ENCODE measurements at regions not wholly inside any gene's neighbourhood (a gene's known extent, or its start where the extent isn't known, plus 50 kb on each side); places are given as distances from the start of the nearest gene placed in this dataset.

GRCh38 chr12:11561411-11561810, 88.1 kb upstream of the ETV6 start:
- POLR2A ChIA-PET = no interaction called here
- CTCF ChIA-PET = no interaction called here

DNA sequence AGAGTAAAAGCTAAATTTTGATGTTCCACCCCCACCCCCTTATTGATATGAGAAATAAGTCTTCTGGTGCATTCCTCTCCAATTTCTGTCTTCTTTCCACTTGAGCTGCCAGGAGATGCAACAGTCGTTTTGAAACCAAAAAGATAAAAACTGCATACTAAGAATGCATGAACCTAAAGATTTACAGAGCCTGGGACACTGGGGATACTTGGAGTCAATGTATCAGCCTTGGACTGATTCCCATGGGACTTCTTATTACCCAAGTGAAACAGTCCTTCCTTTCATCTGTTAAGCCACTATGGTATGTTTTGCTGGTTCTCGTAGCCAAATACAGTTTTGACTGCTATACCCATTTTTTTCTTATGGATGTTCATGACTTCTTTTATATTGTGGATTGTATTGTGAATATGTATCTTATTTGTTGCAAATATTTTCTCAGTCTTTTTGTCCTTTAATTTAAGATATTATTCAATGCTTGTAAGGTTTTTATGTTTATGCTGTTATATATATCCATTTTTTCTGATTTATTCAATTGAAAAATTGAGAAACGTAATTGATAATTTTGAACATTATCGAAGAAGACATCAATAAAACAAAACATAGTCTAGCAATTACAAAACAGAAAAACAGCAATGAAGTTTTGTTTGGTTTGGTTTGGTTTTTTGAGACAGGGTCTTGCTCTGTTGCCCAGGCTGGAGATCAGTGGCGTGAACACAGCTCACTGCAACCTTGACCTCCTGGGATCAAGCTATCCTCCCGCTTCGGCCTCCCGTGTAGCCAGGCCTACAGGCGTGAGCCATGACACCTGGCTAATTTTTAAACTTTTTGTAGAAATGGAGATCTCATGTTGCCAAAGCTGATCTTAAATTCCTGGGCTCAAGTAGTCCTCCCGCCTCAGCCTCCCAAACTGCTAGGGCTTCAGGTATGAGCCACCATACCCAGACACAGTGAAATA, 85.4 kb upstream of the ETV6 start:
- CTCF ChIA-PET = interaction anchor here (1.2 kb wide), 1 partner anchor 18 kb away, joined by 3 read pairs; no protein-coding TSS in a partner anchor
- POLR2A ChIA-PET = no interaction called here
- Mint-ChIP-seq H3K27ac (no peak overlapping the region), H3K36me3 (ENCODE audit: low read depth) (no peaks in the 10 kb centered on the region), H3K4me3 (no peak overlapping the region), H3K4me1 (peaks cover 3% of the 10 kb centered on the region), H3K27me3 (peaks cover 7% of the 10 kb centered on the region), H3K9me3 (no peaks in the 10 kb centered on the region)
- no peak for DNase-seq

More at GRCh38 chr12:11561411-11561810, 88.1 kb upstream of the ETV6 start:
- DNase-seq = no peak
- Mint-ChIP-seq H3K4me3 (no peak overlapping the region), H3K4me1 (peaks cover 4% of the 10 kb centered on the region), H3K27ac (no peak overlapping the region), H3K27me3 (peaks cover 14% of the 10 kb centered on the region), H3K9me3 (no peaks in the 10 kb centered on the region), H3K36me3 (ENCODE audit: low read depth) (no peaks in the 10 kb centered on the region)

- POLR2A ChIA-PET = no interaction called here
- no peak for DNase-seq
- Mint-ChIP-seq H3K9me3 (no peaks in the 10 kb centered on the region), H3K27ac (no peak overlapping the region), H3K36me3 (ENCODE audit: low read depth) (no peaks in the 10 kb centered on the region), H3K4me1 (peaks cover 3% of the 10 kb centered on the region), H3K4me3 (no peak overlapping the region), H3K27me3 (peaks cover 1% of the 10 kb centered on the region)
- CTCF ChIA-PET = interaction anchor here (0.9 to 1.2 kb wide), 2 partner anchors 14 to 19 kb away, joined by 3 read pairs; no protein-coding TSS in a partner anchor
Measured at GRCh38 chr12:11564984-11565651, 84.4 kb upstream of the ETV6 start.

GRCh38 chr12:11565752-11566151, 83.7 kb upstream of the ETV6 start:
- Mint-ChIP-seq H3K36me3 (ENCODE audit: low read depth) (no peaks in the 10 kb centered on the region), H3K9me3 (no peaks in the 10 kb centered on the region), H3K4me1 (peaks cover 3% of the 10 kb centered on the region), H3K27ac (no peak overlapping the region), H3K27me3 (peaks cover 1% of the 10 kb centered on the region), H3K4me3 (no peak overlapping the region)
- POLR2A ChIA-PET = no interaction called here
- CTCF ChIA-PET = interaction anchor here (0.9 kb wide), 1 partner anchor 14 kb away, joined by 3 read pairs; no protein-coding TSS in a partner anchor
- DNase-seq = no peak

GRCh38 chr12:11568155-11568761, 81.2 kb upstream of the ETV6 start:
- H3K27ac Mint-ChIP-seq = no peak overlapping the region
- DNase-seq = no peak
- POLR2A ChIA-PET = no interaction called here

DNA sequence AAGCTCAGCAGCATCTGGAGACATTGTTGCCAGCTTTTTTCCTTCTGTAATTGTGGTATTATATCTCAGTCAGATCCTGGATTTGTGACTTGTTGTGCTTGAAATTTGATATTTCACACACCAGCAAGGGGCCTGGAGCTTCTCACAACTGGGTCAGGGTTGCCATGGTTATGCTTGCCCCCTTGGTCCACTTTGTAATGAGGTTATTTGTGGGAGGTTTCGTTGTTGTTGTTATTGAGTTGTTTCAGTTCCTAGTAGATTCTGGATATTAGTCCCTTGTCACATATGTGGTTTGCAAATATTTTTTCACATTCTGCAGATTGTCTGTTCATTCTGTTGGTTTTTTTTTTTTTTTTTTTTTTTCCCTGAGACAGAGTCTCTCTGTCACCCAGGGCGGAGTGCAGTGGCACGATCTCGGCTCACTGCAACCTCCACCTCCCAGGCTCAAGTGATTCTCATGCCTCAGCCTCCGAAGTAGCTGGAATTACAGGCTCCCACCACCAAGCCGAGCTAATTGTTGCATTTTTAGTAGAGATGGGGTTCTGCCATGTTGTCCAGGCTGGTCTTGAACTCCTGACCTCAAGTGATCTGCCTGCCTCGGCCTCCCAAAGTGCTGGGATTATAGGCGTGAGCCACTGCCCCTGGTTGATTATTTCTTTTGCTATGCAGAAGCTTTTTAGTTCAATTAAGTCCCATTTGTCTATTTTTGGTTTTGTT, 80.6 kb upstream of the ETV6 start:
- ChIA-PET POLR2A (no interaction called here), CTCF (no interaction called here)
- Mint-ChIP-seq H3K9me3 (no peaks in the 10 kb centered on the region), H3K4me3 (no peak overlapping the region), H3K4me1 (no peaks in the 10 kb centered on the region), H3K27ac (no peak overlapping the region), H3K36me3 (ENCODE audit: low read depth) (no peaks in the 10 kb centered on the region), H3K27me3 (peaks cover 13% of the 10 kb centered on the region)
- no peak for DNase-seq

More at GRCh38 chr12:11568155-11568761, 81.2 kb upstream of the ETV6 start:
- H3K4me3 Mint-ChIP-seq = no peak overlapping the region
- no peaks in the 10 kb centered on the region for H3K9me3 Mint-ChIP-seq
- H3K27me3 Mint-ChIP-seq = peaks cover 12% of the 10 kb centered on the region
- no peaks in the 10 kb centered on the region for H3K4me1 Mint-ChIP-seq
- no peaks in the 10 kb centered on the region for H3K36me3 Mint-ChIP-seq (ENCODE audit: low read depth)
- CTCF ChIA-PET = no interaction called here

DNA sequence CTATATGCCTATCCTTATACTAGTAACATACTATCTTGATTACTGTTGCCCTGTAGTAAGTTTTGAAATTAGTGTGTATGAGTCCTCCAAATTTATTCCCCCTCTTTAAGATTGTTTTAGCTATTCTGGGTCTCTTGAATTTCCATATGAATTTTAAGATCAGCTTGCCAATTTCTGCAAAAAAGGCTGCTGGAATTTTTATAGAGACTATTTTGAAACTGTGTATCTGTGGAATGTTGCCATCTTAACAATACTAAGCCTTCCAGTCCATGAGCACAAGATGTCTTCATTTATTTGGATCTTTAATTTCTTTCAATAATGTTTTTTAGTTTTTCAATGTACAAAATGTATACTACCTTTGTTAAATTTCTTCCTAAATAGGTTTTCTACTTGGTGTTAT, 79.8 kb upstream of the ETV6 start:
- POLR2A ChIA-PET = no interaction called here
- H3K4me3 Mint-ChIP-seq = no peak overlapping the region
- no peak for DNase-seq
- no peaks in the 10 kb centered on the region for H3K4me1 Mint-ChIP-seq
- CTCF ChIA-PET = interaction anchor here (0.7 kb wide), 1 partner anchor 10 kb away, joined by 3 read pairs; no protein-coding TSS in a partner anchor
- H3K36me3 Mint-ChIP-seq (ENCODE audit: low read depth) = no peaks in the 10 kb centered on the region
- H3K27me3 Mint-ChIP-seq = peaks cover 14% of the 10 kb centered on the region
- H3K27ac Mint-ChIP-seq = no peak overlapping the region
- H3K9me3 Mint-ChIP-seq = no peaks in the 10 kb centered on the region

- POLR2A ChIA-PET = no interaction called here
- Mint-ChIP-seq H3K27me3 (peaks cover 14% of the 10 kb centered on the region), H3K4me3 (no peak overlapping the region), H3K9me3 (no peaks in the 10 kb centered on the region), H3K36me3 (ENCODE audit: low read depth) (no peaks in the 10 kb centered on the region), H3K4me1 (peaks cover 3% of the 10 kb centered on the region), H3K27ac (no peak overlapping the region)
- CTCF ChIA-PET = interaction anchor here (1.0 kb wide), 1 partner anchor 761 kb away, joined by 3 read pairs; no protein-coding TSS in a partner anchor
- DNase-seq = no peak
Measured at GRCh38 chr12:11573880-11574279, 75.6 kb upstream of the ETV6 start.

DNA sequence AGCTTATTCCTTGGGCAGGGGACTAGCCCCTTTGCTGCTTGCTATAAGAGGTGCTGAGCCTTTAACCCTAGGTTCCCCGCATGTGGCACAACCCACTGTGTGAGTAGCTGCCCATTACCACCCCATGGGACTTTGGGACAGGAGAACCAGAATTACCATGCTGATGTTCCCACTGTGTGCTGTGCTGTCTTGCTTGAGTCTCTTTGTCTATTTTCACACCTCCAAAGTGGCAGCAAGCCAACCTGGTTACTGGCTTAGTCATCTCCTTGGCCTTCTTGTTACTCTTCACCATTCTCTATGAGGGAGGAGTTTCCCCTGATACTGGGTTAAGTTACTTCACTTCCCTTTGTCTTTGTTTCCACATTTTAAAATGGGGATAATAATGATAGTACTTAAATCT, 73.4 kb upstream of the ETV6 start:
- no peak overlapping the region for H3K27ac Mint-ChIP-seq
- peaks cover 14% of the 10 kb centered on the region for H3K4me1 Mint-ChIP-seq

DNA sequence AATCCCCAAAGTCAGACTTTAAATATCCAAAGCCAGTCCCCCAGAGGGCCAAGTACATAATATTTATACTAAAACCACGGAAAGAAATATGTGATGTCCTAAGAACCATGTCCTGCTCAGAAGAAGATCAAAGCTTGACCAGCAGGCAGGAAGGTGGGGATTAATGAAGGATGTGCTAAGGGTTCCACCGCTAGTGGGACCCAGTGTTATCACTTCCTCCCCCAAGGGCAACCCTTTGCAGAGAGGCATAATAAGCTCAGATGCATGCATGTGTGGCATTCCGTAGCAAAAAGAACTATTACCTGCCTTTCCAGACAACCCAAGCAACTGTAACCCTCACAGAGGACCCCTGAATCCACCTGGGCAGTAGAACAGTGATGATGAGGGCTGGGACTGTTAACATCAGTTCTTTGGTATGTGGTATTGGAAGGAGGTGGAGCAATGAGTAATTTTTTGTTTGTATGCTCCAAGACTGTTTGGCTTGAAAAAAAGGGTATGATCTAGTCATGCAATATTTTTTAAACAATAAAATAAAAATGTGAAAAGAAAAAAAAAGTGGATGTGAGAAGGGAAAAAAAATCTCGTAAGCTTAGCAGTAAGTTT, 71.7 kb upstream of the ETV6 start:
- CTCF ChIA-PET = interaction anchor here (0.7 to 10.7 kb wide), 2 partner anchors 457 to 615 kb away, joined by 3 to 234 read pairs; no protein-coding TSS in a partner anchor
- Mint-ChIP-seq H3K4me3 (no peak overlapping the region), H3K27me3 (peaks cover 7% of the 10 kb centered on the region)

More for the DNA sequence above, 73.4 kb upstream of the ETV6 start:
- ChIA-PET CTCF (interaction anchor here (0.6 kb wide), 1 partner anchor 462 kb away, joined by 3 read pairs; no protein-coding TSS in a partner anchor), POLR2A (no interaction called here)
- Mint-ChIP-seq H3K9me3 (no peaks in the 10 kb centered on the region), H3K36me3 (ENCODE audit: low read depth) (no peaks in the 10 kb centered on the region), H3K27me3 (peaks cover 14% of the 10 kb centered on the region), H3K4me3 (no peak overlapping the region)
- no peak for DNase-seq

GRCh38 chr12:11578461-11578993, 70.9 kb upstream of the ETV6 start:
- H3K27ac Mint-ChIP-seq = no peak overlapping the region
- no peaks in the 10 kb centered on the region for H3K36me3 Mint-ChIP-seq (ENCODE audit: low read depth)
- POLR2A ChIA-PET = no interaction called here
- H3K4me1 Mint-ChIP-seq = peaks cover 16% of the 10 kb centered on the region
- no peak for DNase-seq
- H3K27me3 Mint-ChIP-seq = peaks cover 11% of the 10 kb centered on the region
- no peak overlapping the region for H3K4me3 Mint-ChIP-seq
- CTCF ChIA-PET = interaction anchor here (0.7 to 10.7 kb wide), 3 partner anchors 8 to 614 kb away, joined by 3 to 234 read pairs (median 3); no protein-coding TSS in a partner anchor
- no peaks in the 10 kb centered on the region for H3K9me3 Mint-ChIP-seq

More for the DNA sequence above, 71.7 kb upstream of the ETV6 start:
- H3K4me1 Mint-ChIP-seq = peaks cover 16% of the 10 kb centered on the region
- no peaks in the 10 kb centered on the region for H3K9me3 Mint-ChIP-seq
- no peaks in the 10 kb centered on the region for H3K36me3 Mint-ChIP-seq (ENCODE audit: low read depth)
- POLR2A ChIA-PET = no interaction called here
- no peak overlapping the region for H3K27ac Mint-ChIP-seq
- no peak for DNase-seq
